ENCODE measurements at regions not wholly inside any gene's neighbourhood (a gene's known extent, or its start where the extent isn't known, plus 50 kb on each side); places are given as distances from the start of the nearest gene placed in this dataset.

- no peak for DNase-seq (ENCODE audit: low read depth)
Observed at GRCh38 chr18:77573571-77573970, 323.9 kb downstream of the GALR1 start.

GRCh38 chr18:77590943-77591515 lies 341.4 kb downstream of the GALR1 start:
- DNase-seq (ENCODE audit: low read depth): no peak

GRCh38 chr18:77597726-77598125 lies 348.1 kb downstream of the GALR1 start:
- no peak for DNase-seq (ENCODE audit: low read depth)

GRCh38 chr18:77600674-77601073 lies 351.0 kb downstream of the GALR1 start:
- no peak for DNase-seq (ENCODE audit: low read depth)

- no peak for DNase-seq (ENCODE audit: low read depth)
Observed at GRCh38 chr18:77601567-77601966, 351.9 kb downstream of the GALR1 start.

GRCh38 chr18:77607087-77607486 lies 357.4 kb downstream of the GALR1 start:
- DNase-seq (ENCODE audit: low read depth): no peak

- no peak for DNase-seq (ENCODE audit: low read depth)
Observed at GRCh38 chr18:77608807-77609206, 359.2 kb downstream of the GALR1 start.

GRCh38 chr18:77617694-77618093 lies 368.0 kb downstream of the GALR1 start:
- DNase-seq (ENCODE audit: low read depth): no peak

- DNase-seq (ENCODE audit: low read depth): no peak
Observed at GRCh38 chr18:77619525-77619924, 369.9 kb downstream of the GALR1 start.

- no peak for DNase-seq (ENCODE audit: low read depth)
Observed at GRCh38 chr18:77622009-77622692, 372.5 kb downstream of the GALR1 start.

GRCh38 chr18:77632758-77633157 lies 383.1 kb downstream of the GALR1 start:
- no peak for DNase-seq (ENCODE audit: low read depth)

- DNase-seq (ENCODE audit: low read depth): no peak
Observed at GRCh38 chr18:77634494-77634893, 384.8 kb downstream of the GALR1 start.

GRCh38 chr18:77635451-77635850 lies 385.8 kb downstream of the GALR1 start:
- no peak for DNase-seq (ENCODE audit: low read depth)

- no peak for DNase-seq (ENCODE audit: low read depth)
Observed at GRCh38 chr18:77635858-77636257, 386.2 kb downstream of the GALR1 start.

GRCh38 chr18:77645170-77645872 lies 395.7 kb downstream of the GALR1 start:
- no peak for DNase-seq (ENCODE audit: low read depth)

- no peak for DNase-seq (ENCODE audit: low read depth)
Observed at GRCh38 chr18:77647472-77647871, 397.8 kb downstream of the GALR1 start.

- no peak for DNase-seq (ENCODE audit: low read depth)
Observed at GRCh38 chr18:77648411-77648810, 398.8 kb downstream of the GALR1 start.

- DNase-seq (ENCODE audit: low read depth): peak; percentile 1
Observed at GRCh38 chr18:77650799-77651385, 401.2 kb downstream of the GALR1 start.

- DNase-seq (ENCODE audit: low read depth): no peak
Observed at GRCh38 chr18:77651441-77651840, 401.8 kb downstream of the GALR1 start.

GRCh38 chr18:77653792-77654191 lies 404.1 kb downstream of the GALR1 start:
- no peak for DNase-seq (ENCODE audit: low read depth)

GRCh38 chr18:77654302-77654701 lies 404.7 kb downstream of the GALR1 start:
- no peak for DNase-seq (ENCODE audit: low read depth)

GRCh38 chr18:77657651-77658298 lies 408.1 kb downstream of the GALR1 start:
- no peak for DNase-seq (ENCODE audit: low read depth)

- no peak for DNase-seq (ENCODE audit: low read depth)
Observed at GRCh38 chr18:77658299-77658662, 408.6 kb downstream of the GALR1 start.
